GM21360 (cell line): ENCODE measurements at regions not wholly inside any gene's neighbourhood (a gene's known extent, or its start where the extent isn't known, plus 50 kb on each side); places are given as distances from the start of the nearest gene placed in this dataset.

Source experiments
- ATAC-seq: cut with Tn5 transposase; IDR thresholded peaks from one replicate; pipeline ENCODE4 v1.9.1; 2021; ENCODE audit warnings: mild to moderate bottlenecking, moderate library complexity; ENCODE audit not compliant: unreplicated experiment

DNA sequence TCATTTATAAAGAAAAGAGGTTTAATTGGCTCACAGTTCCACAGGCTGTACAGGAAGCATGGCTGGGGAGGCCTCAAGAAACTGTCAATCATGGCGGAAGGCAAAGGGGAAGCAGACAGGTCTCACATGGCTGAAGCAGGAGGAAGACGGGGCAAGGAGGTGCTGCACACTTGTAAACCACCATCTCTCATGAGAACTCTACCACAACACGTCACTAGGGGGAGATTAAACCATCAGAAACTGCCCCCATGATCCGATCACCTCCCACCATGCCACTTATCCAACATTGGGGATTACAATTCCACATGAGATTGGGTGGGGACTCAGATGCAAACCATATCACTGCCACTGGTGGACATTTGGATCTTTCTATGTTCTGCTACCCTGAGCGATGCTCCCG is 351.4 kb downstream of the NPHP4 start:
- no peak for ATAC-seq

DNA sequence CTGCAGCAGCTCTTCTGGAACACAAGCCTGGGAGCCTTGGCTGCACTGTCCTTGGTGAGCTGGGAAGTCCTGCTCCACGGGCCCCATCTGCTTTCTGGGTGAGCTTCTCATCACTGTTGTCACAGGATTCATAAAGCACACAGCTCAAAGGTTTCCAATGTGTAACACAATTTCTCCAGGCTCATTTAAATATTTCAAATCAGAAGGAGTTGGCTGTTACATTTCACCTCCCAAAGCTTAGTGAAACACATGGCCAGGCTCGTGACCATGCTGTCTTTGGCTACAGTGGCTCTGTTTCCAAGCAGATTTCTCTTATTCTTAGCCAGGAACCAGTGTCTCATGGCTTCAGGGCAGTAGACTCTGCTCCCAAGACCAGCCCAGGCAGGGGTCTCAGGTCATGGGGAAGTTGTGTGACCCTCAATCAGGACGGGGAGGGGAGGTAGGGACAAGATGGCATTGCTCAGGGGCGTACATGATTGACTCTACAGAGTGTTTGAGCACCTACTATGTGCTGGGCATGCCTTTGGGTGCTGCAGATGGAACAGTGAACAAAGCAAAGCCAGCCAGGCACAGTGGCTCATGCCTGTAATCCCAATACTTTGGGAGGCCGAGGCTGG is 353.0 kb downstream of the NPHP4 start:
- no peak for ATAC-seq

DNA sequence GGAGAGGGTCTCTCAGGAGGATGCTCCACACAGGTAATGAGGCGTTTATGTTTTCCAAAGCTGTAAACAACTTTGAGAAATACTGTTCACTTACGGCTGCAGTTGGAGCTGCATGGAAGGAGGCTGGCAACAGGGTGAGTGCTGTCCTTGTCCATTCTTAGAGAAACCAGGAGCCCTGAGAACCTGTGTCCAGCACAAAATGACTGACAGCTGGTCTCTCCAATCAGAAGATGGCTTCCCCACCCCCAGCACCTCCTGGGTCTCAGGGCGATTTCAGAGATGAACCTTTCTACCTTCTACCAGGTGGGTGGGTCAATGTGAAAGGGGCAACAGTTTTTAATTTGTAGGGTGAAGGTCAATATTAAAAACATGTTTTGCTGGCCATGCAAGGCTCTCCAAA is 353.6 kb downstream of the NPHP4 start:
- no peak for ATAC-seq

DNA sequence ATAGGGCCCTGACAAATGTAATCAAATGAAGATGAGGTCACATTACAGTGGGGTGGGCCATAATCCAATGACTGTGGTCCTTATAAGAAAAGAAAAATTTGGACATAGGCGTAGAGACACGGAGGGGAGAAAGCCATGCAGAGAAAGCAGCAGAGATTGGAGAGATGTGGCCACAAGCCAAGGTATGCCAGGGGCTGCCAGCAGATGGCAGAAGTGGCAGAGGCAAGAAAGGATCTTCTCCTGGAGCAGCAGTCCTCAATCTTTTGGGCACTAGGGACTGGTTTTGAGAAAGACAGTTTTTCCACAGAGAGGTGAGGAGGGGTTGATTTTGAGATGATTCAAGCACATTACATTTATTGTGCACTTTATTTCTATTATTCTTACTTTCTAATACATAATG is 355.1 kb downstream of the NPHP4 start:
- no peak for ATAC-seq

DNA sequence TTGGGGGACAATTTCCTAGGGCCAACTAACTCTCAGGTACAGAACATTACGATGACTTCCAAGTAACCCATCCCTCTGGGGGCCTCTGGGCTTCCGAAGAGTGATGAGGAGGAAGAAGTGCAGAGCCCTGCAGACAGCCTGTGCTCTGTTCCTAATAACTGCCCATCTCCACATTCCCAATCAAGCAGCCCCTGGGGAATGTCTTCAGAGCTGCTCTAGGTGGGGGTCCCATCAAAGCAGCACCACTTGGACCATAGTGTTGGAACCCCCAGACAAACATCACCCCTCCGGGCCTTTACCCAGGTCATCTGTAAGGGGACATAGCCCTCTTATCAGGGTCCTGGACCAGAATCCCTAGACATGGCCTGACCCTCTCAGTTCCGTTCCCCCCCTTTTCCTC is 357.3 kb downstream of the NPHP4 start:
- ATAC-seq, result no peak

DNA sequence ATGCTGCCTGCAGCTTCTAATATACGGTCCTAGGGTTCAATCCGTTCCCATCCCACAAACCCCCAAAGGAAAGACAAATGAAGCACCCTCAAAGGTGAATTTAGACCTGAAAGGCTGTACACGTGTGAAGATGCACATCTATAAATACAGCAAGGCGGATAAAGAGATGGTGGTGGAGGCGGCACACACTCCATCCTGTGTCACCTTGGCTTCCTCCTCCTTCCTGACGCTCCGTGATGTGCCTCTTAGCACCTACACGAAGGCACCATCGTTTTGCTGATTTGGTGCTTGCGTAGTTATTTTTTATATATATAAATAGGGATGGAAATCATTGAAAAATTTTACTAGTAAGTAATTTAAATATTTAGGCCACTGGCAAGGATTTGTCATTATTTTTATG is 359.4 kb downstream of the NPHP4 start:
- no peak for ATAC-seq

DNA sequence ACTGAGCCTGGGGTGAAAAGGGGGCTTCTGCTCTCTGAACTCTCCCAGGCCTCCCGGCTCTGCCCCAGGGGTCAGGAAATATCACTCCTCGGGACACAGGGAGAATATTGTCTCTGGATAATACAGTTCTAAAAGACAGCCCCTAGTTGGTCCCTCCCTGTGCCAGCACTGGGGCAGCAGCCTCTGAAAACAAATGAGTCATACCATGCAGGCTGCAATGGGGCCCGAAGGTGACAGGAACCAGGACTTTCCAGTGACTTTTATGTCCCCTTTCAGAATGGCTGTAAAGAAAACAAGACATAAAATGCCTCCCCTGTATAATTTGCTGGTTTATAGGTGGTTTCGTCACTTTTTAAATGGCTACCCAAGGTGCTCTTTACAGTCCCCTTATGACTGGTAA is 360.0 kb downstream of the NPHP4 start:
- no peak for ATAC-seq

DNA sequence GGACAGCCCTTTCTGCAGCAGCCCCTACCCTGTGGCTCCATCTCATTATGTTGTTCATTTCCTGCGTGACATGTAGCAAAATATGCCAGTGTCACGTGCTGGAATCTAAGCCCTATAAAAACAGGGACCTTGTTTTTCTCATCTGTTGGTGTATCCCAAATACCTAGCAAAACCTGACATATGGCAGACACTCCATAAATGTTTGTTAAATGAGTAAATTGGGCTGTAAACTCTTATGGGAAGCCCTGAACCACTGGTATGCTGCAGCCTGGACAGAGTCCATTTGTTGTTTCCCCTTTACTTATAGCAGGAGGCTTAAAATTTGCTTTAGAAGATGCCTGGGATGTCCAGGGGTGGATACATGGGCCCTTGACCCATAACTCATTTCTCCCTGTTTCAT is 363.8 kb downstream of the NPHP4 start:
- no peak for ATAC-seq

DNA sequence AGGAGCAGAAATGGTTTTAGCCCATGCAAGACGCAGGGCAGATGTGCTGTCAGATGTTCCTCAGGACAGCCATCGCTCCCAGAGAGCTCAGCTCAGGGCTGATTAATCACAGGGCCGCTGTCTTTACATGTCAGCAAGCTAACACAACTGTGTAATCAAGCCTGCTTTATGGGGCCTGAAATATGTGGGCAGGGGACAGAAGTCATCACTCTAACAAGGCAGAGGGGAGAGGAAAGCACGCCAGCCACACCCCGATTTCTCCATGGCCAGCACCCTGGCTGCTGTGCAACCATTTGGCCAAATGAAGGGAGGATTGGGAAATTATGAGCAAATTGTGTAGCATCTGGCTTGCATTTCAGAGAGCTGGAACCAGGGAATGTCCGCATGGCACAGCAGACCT is 368.8 kb downstream of the NPHP4 start:
- ATAC-seq, result no peak

DNA sequence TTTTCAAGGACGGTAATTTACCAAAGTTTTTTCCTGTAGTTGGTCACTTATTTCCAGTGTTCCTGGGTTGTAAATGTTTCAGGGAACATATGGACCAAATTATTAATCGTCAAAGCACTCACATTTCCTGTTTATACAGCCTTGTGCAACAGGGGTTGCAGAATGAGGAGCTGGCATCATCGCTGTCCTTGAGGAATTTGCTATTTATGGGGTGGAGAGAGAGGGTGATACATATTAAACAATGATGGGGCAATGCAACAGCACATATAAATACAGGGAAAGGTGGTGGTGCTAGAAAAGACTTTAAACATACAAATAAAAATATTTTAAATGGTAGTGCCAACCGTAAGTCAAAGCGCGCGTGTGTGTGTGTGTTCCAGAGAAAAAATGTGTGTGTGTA is 369.8 kb downstream of the NPHP4 start:
- ATAC-seq, result no peak

DNA sequence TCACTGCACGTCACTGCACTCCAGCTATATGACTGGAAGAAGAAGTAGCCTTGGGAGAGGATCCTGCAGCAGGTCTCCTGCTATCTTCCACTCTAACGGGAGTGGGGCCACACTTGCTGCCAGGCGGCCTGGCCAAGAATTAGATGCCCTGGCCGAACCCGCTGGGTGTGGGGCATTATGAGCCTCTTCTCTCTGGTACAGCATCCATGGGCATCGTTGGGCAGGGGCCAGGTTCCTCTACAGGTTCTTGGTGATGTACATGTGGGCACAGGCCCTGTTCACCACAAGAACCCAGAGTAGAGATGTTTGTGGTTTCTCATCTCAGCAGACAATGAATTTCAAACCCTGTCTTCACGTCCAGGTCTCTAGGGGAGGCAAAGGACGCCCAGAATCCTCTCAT is 370.5 kb downstream of the NPHP4 start:
- no peak for ATAC-seq

DNA sequence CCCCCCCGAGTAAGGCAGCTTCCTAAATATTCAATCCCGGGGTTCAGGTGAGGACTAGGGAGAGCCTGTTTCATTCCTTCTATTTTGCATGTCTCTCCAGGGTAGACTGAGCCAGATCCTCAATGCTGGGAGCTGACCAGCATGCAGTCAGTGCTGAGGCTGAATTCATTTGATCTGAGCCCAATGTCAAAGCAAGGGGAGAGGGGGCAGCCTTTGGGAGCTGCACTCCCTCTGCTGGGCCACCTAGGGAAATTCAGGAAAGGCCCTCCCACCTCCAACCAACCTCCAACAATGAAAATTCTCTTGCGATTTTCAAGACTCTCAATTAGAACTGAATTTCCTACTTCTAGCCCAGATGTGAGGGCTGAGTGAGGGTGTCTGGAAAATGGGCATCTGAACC is 371.2 kb downstream of the NPHP4 start:
- no peak for ATAC-seq

DNA sequence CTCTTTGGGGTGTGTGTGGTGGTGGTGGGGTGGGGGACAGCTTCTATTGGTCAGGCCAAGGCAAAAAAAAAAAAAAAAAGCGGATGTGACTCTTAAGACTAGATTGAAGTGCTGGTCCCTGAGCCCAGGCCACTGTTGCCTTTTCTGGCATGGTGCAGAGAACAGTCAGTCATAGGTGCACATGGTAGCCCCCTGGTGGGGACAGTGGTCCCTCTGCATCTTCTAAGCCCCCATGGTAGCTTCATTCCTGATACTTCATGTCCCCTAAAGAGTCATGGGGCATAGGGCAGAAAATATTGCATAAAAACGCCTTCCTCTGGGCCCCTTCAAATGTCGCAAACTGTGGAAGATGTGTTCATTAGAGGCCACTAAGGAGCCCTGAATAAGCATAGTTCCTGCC is 371.8 kb downstream of the NPHP4 start:
- ATAC-seq, result no peak

DNA sequence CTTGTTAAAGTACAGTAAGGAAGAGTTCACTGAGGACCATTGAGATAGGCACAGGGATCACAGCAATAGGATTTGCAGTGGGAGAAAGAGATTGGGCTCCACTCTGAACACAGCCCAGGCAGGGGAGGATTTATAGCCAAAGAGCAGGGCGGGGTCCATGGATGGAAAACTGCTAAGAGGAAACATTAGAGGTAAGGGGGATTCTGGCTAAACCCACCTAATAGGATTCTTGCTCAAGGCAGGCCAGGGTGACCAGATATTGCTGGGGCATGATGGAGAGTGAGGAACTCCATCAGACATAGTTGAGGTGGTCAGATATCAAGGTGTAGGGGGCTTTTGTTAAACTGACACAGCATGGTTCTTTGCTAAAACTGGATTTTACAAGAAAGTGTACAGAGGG is 372.8 kb downstream of the NPHP4 start:
- ATAC-seq, result no peak

DNA sequence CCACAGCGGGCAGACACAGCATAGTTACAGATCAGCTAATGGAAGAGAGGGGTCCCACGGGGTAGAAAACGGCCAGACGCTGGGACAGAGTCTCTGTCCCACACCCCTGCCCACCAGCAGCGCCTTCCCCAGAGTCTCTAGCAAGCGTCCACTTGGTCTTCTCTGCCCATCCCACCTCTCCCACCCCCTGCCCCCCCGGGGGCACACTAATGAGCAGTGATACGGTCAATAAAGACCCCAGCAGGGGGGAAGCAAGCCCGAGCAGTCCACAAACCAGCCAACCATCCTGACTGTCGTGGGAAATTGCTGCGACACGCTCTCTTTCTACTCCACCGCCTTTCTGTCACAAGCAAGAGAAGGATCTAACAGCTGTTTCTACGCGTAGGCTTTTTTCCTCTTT is 374.7 kb downstream of the NPHP4 start:
- no peak for ATAC-seq

DNA sequence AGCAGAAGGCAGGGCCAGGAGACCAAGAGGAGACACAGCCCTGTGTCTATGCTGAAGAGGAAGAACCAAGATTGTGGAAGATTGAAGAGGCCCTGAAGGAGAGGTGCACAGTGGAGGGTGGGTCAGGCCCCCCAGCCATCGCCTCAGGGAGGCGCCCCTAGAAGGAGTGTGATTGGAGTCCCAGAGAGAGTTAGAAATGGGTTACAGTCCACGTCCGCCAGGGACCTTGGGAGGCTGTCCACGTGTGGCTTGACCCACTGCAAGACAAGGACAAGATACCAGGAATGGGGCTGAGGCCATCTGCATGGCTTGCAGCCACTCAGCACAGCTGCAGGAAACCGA is 375.1 kb downstream of the NPHP4 start:
- ATAC-seq, result no peak

DNA sequence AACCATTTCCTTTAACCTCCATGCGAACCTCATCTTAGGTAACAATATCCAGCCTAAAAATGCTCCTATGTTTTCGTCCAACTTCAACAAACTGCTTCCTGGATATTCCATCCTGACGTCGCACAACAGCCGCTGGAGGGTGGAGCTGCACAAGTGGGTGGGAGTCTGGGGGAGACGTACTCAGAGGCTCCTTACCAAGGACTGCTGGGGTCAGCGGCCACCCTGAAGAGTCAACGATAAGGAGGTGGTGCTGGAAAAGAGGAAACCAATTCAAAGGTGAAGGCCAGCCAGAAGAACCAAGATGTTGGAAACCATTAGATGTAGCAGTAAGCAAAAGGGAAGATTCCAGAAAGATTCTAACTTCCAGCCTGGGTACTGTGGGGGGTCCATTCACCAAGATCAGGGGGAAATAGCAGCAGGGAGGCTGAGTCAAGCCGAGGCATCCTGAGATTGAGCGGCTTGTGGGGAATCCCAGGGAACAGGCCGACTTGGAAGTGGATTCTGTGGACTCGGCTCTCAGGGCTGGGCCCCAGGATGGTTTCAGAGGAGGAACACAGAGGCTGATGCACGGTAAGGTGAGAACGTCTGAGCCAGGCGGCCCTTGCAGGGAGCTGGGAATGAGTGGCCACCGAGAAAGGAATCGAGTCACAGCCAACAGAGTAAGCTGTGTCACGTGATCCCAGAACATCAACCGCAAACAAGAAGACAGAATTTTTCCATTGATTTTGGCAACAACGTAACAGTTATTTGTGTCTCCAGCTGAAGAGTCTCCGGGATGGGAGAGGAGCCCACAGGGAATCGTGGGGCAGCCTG is 375.7 kb downstream of the NPHP4 start:
- ATAC-seq, result no peak

DNA sequence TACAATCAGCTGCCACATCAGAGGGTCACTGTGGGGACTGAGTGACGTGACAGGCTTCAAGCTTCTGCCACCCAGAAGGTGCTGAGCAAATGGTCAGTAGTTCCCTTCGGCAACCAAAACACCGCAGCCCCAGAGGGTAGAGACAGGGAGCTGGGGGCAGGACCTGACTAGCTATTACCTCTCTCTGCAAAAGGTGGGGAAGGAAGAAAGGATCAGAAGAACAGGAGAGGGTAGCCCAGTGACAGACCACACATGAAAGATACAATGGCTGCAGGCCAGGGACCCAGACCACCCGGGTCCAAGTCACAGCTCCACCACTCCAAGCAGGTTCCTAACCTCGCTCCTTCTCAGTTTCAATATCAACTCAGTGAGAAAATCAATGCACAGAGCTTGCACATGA is 377.1 kb downstream of the NPHP4 start:
- no peak for ATAC-seq

DNA sequence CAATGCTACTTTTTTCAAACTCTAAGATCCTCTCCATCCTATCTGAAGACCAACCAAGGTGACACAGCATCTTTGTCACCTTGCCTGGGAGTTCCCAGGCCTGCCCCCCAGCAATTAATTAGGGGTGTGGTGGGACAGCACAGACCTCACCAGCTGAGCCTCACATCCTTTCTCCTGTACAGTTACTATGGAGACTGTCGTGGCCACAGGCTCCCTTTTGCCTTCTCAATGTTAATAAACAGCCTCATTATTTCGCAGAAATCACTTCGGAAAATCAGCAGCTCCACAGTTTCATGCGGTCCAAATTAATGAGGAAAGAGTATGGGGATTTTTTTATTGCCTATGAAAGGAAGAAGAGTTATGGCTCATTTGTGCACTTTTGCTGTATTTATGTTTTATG is 378.3 kb downstream of the NPHP4 start:
- no peak for ATAC-seq

DNA sequence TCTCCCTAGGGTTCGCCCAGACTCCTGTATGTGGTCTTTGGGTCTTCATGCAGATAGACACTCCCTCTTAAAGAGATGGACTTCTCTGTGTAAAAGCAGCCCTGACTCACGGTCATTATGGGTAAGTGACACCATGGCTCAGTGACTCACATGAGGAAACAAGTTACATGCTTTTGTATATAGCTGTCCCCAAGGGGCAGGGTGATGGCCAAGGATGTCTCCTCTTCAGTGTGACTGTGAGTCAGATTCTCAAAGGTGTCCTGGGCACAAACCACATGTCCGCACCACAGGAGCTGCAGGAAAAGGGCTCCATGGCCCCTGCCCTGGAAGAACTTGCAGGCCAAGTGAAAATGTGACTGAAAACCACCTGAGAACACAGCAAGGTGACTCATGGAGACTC is 380.4 kb downstream of the NPHP4 start:
- no peak for ATAC-seq

DNA sequence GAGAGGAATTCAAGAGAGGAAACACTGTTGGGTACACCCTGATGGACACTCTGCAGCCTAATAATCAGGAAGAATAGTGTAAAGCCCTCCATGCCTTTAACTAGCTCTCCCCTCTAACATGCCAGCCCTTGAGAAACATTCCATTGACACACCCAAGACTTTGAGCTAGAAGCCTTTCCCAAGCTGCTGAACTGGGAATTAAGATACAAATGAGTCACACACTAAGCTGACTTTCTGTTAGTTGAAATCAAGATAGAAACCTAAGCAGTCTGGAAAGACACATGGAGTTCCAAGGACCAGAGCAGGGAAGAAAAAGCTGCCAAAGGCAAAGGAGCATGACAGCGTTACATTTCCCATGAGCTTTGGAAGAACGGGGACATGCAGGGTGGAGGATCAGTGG is 380.8 kb downstream of the NPHP4 start:
- ATAC-seq, result no peak

DNA sequence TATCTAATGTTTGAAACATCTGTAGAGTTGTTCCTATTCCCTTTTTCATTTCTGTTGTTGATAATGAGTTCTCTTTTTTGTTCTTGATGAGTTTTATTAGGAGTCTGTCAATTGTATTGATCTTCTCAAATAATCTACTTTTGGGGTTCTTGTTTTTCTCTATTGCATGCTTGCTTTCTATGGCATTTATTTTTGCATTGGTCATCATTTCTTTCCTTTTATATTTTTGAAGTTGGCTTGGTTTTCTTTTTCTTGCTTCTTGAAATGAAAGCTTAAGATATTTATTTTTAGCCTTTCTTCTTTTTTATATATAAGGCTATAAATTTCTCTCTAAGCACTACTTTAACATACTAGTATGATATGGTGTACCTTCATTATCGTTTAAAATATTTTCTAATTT is 381.8 kb downstream of the NPHP4 start:
- ATAC-seq, result no peak
